GM13977 (cell line): ENCODE measurements at regions not wholly inside any gene's neighbourhood (a gene's known extent, or its start where the extent isn't known, plus 50 kb on each side); places are given as distances from the start of the nearest gene placed in this dataset.

Experiments
- DNase-seq: peaks from one replicate; pipeline ENCODE4 v3.0.0; 2012; ENCODE audit warnings: low spot score
- in situ Hi-C: fragments of 300-500 bp; cut with MboI; formaldehyde crosslinking; loops from one replicate; pipeline ENCODE4 v1.12.0; 2022; ENCODE audit warnings: low sequenced_read_pairs, low pct_unique_long_range_greater_than_20kb, mixed read lengths, inconsistent platforms; ENCODE audit not compliant: unreplicated experiment
- TF ChIP-seq, protein P1 (sequence below): IDR thresholded peaks from 2 replicates; pipeline ENCODE4 v1.5.1; 2012; ENCODE audit warnings: mild to moderate bottlenecking, control low read depth; ENCODE audit not compliant: insufficient read depth; ENCODE audit errors: extremely low read depth, missing control alignments

DNA sequence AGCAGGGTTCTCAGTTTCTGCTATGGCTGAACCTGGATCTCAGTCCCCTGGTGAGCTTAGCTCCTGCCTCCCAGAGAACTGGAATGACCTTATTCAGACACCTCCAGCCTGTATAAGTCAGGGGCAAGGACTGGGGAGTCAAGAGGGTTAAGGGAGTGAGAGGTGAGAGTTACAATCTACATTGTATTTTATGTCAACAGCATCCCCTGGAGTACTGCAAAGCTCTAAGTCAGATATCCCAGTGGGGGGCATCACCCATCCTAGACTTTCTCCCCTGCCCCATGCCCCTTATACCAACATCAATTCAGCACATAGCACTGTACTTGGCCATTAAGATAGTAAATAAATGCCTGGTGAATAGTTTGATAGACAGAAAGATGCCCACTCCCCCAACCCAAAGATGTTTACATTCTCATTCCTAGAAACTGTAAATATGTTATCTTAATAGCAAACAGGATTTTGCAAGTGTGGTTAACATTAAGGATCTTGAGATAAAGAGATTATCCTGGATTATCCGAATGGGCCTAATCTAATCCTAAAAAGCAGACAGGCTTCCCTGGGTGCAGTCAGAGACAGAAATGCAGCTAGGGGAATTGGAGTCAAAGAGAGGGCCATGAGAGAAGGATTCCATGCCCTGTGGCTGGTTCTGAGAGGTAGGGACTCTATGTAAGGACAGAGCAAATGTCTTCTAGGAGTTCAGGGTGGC, 132.3 kb upstream of the RASGRP1 start:
- in situ Hi-C loops: loop anchor here (10.0 kb wide), 2 partner anchors 132 to 252 kb away; partner anchors contain the start of gene RASGRP1
- TF ChIP-seq, protein P1, sequence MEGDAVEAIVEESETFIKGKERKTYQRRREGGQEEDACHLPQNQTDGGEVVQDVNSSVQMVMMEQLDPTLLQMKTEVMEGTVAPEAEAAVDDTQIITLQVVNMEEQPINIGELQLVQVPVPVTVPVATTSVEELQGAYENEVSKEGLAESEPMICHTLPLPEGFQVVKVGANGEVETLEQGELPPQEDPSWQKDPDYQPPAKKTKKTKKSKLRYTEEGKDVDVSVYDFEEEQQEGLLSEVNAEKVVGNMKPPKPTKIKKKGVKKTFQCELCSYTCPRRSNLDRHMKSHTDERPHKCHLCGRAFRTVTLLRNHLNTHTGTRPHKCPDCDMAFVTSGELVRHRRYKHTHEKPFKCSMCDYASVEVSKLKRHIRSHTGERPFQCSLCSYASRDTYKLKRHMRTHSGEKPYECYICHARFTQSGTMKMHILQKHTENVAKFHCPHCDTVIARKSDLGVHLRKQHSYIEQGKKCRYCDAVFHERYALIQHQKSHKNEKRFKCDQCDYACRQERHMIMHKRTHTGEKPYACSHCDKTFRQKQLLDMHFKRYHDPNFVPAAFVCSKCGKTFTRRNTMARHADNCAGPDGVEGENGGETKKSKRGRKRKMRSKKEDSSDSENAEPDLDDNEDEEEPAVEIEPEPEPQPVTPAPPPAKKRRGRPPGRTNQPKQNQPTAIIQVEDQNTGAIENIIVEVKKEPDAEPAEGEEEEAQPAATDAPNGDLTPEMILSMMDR: no peak
- DNase-seq: no peak

DNA sequence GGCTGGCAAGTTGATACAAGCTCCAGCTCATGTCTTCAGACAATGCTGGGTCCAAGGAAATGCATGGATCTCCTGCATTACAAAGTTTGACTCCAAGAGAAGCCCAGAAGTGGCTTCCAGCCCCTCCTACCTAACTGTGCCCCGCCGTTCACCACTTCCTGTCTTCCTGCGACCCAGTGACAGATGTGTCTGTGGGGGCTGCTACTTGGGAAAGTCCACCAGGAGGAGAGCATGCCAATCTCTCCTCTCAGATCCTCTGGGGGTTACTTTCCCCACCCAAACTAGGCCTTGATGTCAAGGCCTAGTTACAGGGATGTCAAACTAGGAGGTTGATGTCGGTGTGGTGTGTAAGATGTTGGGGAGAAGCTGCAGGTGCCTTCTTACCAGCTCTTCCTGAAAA, 133.6 kb upstream of the RASGRP1 start:
- TF ChIP-seq, protein P1: no peak
- in situ Hi-C loops: loop anchor here (10.0 kb wide), 2 partner anchors 133 to 253 kb away; partner anchors contain the start of gene RASGRP1
- DNase-seq: no peak

DNA sequence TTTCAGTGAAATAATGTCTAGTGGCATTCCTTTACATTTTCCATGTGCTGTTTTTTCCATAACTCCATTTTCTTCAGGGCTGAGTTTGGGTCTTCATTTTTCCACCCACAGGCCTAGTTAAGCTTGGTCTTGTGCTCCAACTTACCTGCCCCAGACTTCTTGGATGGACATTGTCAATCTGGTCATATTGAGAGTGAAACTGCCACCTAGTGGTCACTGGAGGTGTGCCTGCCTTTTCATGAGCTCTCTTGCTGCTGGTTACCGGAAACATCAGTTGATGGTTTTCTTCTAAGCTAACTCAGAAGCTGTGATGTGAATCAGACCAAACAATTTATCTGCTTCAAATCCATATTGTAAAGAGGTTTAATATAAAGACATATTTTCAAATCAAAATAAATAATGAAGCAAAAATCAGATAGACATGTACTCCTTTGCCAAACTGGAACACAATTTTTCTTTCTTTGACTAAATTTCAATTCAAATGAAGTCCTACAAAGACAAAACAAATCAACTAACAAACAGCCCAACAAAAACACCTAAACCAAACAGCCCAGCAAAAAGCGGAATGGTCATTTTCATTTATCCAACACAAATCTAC, 135.1 kb upstream of the RASGRP1 start:
- DNase-seq: peak; percentile 51
- TF ChIP-seq, protein P1: peak; percentile 86
- in situ Hi-C loops: loop anchor here (10.0 kb wide), 2 partner anchors 135 to 255 kb away; partner anchors contain the start of gene RASGRP1

DNA sequence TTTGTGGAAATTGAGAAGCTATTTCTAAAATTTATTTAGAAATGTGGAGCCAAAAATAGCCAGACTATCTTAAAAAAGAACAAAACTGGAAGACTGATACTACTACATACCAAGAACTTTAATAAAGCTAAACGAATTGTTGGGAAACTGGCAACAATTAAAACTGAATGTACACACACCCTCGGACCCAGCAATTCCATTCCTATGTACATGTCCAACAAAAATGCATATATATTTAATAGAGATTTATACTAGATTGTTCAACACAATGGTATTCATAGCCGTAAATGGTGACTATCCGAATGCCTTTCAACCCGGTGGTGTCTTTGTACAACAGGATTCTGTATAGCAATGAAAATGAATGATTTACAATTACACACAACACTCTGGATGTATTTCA, 136.5 kb upstream of the RASGRP1 start:
- in situ Hi-C loops: no loop called here
- TF ChIP-seq, protein P1: no peak
- DNase-seq: no peak

DNA sequence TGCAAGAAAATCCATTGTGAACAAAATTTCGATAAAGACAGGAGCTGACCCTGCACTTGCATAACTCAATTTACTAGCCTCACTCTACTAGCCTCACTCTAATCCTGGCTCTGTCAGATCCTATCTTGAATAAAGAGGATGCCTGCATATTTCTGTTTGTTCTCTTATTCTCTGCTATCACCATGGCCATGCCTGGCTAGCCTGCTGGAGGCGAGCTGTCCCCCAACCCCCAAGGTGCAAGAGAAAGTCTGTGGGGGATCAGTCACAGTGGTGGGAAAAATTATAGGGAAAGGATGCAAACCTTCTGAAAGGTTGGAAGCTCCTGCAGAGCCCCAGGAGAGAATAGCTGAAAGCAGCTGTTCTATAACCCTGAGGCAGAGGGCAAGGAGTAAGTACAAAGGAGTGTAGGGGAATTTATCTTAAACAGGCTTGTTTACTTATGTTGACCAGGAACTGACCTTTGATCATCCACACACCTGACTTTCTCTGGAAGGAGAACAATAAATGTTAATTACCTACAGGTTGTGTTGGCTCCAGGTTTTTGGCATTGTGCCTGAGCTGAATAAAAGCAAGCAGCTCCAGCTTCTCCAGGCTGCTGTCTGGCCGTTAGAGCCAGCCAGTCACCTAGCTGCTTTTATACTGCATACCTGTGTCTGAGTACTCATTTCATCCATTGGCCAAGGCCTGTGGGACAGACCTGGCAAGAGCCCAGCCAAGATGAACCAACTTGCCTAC, 137.7 kb upstream of the RASGRP1 start:
- in situ Hi-C loops: no loop called here
- TF ChIP-seq, protein P1: no peak
- DNase-seq: no peak

DNA sequence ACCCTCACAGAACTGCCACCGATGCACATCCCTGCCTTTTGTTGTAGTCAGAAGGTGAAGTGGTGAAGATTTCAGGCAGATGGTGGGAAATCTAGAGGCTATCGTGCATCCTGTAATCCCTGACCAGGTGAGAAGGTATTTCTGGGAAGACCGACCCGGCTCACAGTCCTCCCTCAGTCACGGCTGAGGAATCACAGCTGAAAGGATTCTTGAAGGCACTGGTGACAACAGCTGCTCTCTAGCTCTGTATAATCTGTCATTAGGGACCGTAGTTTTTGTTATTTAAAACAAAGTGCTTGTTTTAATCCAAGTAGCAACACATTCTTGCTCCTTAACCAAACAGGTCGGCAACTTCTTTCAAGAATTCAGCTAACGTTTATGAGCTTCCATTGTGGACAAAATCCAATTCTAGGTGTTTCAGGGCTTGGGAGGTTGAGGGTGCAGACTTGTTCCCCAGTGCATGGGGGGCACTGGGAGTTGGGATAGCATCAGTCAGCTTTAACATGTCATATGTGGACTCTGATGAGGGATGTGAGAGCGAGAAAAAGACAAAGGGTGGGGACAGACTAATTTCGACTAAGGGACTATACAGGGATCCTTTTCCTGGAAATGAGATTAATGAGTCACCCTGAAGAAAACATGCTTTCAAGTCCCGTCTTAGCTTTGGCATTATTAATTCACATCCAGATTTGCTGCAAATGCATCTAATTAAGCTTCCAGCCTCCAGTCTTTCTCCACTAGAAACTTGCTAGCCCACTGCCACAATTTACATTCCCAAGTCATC, 141.0 kb upstream of the RASGRP1 start:
- TF ChIP-seq, protein P1: no peak
- in situ Hi-C loops: no loop called here
- DNase-seq: no peak
